ENCODE measurements at regions not wholly inside any gene's neighbourhood (a gene's known extent, or its start where the extent isn't known, plus 50 kb on each side); places are given as distances from the start of the nearest gene placed in this dataset.

- no peak for DNase-seq
These were observed 119.7 kb downstream of the CD47 start for GRCh38 chr3:107970993-107971580.

- DNase-seq, result peak in 2 of 3 donors; percentile 56 to 67
These were observed 120.6 kb downstream of the CD47 start for GRCh38 chr3:107969994-107970819.

GRCh38 chr3:107969525-107969924, 121.3 kb downstream of the CD47 start:
- no peak for DNase-seq

GRCh38 chr3:107966276-107966675, 124.6 kb downstream of the CD47 start:
- no peak for DNase-seq

- DNase-seq, result no peak
These were observed 125.6 kb downstream of the CD47 start for GRCh38 chr3:107965136-107965655.

- DNase-seq, result no peak
These were observed 127.2 kb downstream of the CD47 start for GRCh38 chr3:107963581-107963980.

- DNase-seq, result no peak
These were observed 127.9 kb downstream of the CD47 start for GRCh38 chr3:107962946-107963345.

- no peak for DNase-seq
These were observed 128.8 kb downstream of the CD47 start for GRCh38 chr3:107962037-107962436.

- DNase-seq, result peak in 1 of 3 donors; percentile 45
These were observed 131.2 kb downstream of the CD47 start for GRCh38 chr3:107959550-107960154.

- no peak for DNase-seq
These were observed 132.7 kb downstream of the CD47 start for GRCh38 chr3:107958146-107958545.

- DNase-seq, result peak; percentile 84 to 97 (median 93)
These were observed 133.6 kb downstream of the CD47 start for GRCh38 chr3:107956991-107957900.

- no peak for DNase-seq
These were observed 136.0 kb downstream of the CD47 start for GRCh38 chr3:107954845-107955244.

- no peak for DNase-seq
These were observed 137.1 kb downstream of the CD47 start for GRCh38 chr3:107953722-107954121.

- DNase-seq, result no peak
These were observed 139.7 kb downstream of the CD47 start for GRCh38 chr3:107951126-107951525.

GRCh38 chr3:107950417-107950816, 140.4 kb downstream of the CD47 start:
- DNase-seq, result no peak

GRCh38 chr3:107949394-107949970, 141.3 kb downstream of the CD47 start:
- peak in 1 of 3 donors; percentile 45 for DNase-seq

- DNase-seq, result no peak
These were observed 143.6 kb downstream of the CD47 start for GRCh38 chr3:107947203-107947602.

- no peak for DNase-seq
These were observed 144.1 kb downstream of the CD47 start for GRCh38 chr3:107946700-107947099.

GRCh38 chr3:107945417-107946094, 145.3 kb downstream of the CD47 start:
- peak in 1 of 3 donors; percentile 33 for DNase-seq

- peak in 2 of 3 donors; percentile 30 to 76 for DNase-seq
These were observed 146.9 kb downstream of the CD47 start for GRCh38 chr3:107943786-107944523.
